ENCODE measurements at regions not wholly inside any gene's neighbourhood (a gene's known extent, or its start where the extent isn't known, plus 50 kb on each side); places are given as distances from the start of the nearest gene placed in this dataset.

DNA sequence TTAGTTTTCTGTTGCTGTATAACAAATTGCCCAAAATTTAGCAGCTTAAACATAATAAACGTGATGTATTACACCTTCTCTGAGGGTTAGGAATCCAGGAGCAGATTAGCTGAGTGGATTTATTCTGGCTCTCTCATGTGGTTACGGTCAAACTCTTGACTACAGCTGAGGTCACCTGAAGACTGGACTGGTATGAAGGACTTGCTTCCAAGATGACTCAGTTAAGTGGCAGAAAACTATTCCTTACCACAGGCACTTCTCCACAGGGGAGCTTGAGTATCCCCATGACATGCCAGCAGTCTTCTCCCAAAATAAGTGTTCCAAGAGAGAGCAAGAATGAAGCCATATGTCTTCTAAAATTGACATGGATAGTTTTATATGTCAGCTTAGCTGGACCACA lies 957.2 kb upstream of the GHITM start:
- H3K4me1 ChIP-seq (ENCODE audit: control insufficient read depth in 2 of 3, insufficient read depth in 2 of 3, low read depth in 1 of 3, low read length in 3 of 3), result no peaks in the 10 kb centered on the region
- H3K4me3 ChIP-seq (ENCODE audit: low read length in 3 of 3), result no peak overlapping the region
- no peaks in the 10 kb centered on the region for H3K36me3 ChIP-seq (ENCODE audit: control insufficient read depth in 2 of 3, insufficient read depth in 3 of 3, low read length in 3 of 3)
- FAIRE-seq (no peak), DNase-seq (no peak)
- H3K27ac ChIP-seq (ENCODE audit: low read depth in 2 of 2, low read length in 2 of 2), result no peak overlapping the region
- TF ChIP-seq, protein P1, sequence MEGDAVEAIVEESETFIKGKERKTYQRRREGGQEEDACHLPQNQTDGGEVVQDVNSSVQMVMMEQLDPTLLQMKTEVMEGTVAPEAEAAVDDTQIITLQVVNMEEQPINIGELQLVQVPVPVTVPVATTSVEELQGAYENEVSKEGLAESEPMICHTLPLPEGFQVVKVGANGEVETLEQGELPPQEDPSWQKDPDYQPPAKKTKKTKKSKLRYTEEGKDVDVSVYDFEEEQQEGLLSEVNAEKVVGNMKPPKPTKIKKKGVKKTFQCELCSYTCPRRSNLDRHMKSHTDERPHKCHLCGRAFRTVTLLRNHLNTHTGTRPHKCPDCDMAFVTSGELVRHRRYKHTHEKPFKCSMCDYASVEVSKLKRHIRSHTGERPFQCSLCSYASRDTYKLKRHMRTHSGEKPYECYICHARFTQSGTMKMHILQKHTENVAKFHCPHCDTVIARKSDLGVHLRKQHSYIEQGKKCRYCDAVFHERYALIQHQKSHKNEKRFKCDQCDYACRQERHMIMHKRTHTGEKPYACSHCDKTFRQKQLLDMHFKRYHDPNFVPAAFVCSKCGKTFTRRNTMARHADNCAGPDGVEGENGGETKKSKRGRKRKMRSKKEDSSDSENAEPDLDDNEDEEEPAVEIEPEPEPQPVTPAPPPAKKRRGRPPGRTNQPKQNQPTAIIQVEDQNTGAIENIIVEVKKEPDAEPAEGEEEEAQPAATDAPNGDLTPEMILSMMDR (IDR thresholded peaks at IDR 0.05; ENCODE audit: borderline replicate concordance, extremely low read depth, insufficient read depth), result no peak
- H3K9ac ChIP-seq (ENCODE audit: low read length in 3 of 3), result no peak overlapping the region
- H3K27me3 ChIP-seq (ENCODE audit: control insufficient read depth, insufficient read depth, low read length), result no peaks in the 10 kb centered on the region
- no peaks in the 10 kb centered on the region for H3K9me3 ChIP-seq (ENCODE audit: control insufficient read depth in 2 of 3, insufficient read depth in 1 of 3, low read length in 3 of 3)
- intact Hi-C loops (cut with DNase I), result no loop called here

DNA sequence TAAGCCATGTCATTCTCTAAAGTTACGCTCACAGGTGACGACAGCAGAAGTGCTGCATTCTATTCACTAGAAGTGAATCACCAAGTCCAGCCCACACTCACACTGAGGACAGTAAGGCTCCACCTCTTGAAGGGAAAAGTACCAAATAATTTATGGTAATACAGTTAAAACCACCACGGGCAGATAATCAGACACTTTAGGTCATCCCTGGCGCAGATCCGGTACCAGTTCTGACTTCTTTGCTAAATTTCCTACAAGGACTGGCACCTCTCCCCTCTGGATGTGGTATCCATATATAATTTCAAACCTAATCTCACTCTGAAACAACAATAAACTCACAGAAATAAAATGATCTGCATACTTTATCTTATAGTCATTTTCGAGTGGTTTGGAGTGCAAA lies 954.7 kb upstream of the GHITM start:
- no peaks in the 10 kb centered on the region for H3K9me3 ChIP-seq (ENCODE audit: control insufficient read depth in 2 of 3, insufficient read depth in 1 of 3, low read length in 3 of 3)
- H3K27me3 ChIP-seq (ENCODE audit: control insufficient read depth, insufficient read depth, low read length), result no peaks in the 10 kb centered on the region
- DNase-seq (no peak), FAIRE-seq (no peak)
- H3K4me1 ChIP-seq (ENCODE audit: control insufficient read depth in 2 of 3, insufficient read depth in 2 of 3, low read depth in 1 of 3, low read length in 3 of 3), result no peaks in the 10 kb centered on the region
- H3K27ac ChIP-seq (ENCODE audit: low read depth in 2 of 2, low read length in 2 of 2), result no peak overlapping the region
- no peak overlapping the region for H3K4me3 ChIP-seq (ENCODE audit: low read length in 3 of 3)
- H3K9ac ChIP-seq (ENCODE audit: low read length in 3 of 3), result no peak overlapping the region
- intact Hi-C loops (cut with DNase I), result no loop called here
- TF ChIP-seq, protein P1 (IDR thresholded peaks at IDR 0.05; ENCODE audit: borderline replicate concordance, extremely low read depth, insufficient read depth), result no peak
- H3K36me3 ChIP-seq (ENCODE audit: control insufficient read depth in 2 of 3, insufficient read depth in 3 of 3, low read length in 3 of 3), result no peaks in the 10 kb centered on the region

DNA sequence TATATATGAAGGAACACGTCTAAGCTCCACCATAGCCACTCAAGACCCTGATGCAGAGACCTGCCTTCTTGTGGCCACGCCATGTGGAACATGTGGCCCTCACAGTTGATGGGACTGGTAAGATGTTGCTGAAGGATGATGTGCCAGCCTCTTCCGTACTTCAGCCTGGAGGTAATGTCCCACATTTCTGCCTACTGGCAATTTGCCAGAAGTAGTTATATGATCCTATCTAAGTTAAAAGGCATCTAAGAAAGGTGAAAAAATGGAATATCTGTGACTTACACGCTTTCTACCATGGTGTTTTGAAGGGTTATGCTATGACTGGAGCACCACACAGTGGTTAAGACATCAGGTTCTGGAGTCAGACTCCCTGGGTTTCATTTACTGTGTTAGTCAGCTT lies 948.7 kb upstream of the GHITM start:
- H3K4me3 ChIP-seq (ENCODE audit: low read length in 3 of 3), result no peak overlapping the region
- H3K27me3 ChIP-seq (ENCODE audit: control insufficient read depth, insufficient read depth, low read length), result no peaks in the 10 kb centered on the region
- no peaks in the 10 kb centered on the region for H3K36me3 ChIP-seq (ENCODE audit: control insufficient read depth in 2 of 3, insufficient read depth in 3 of 3, low read length in 3 of 3)
- H3K4me1 ChIP-seq (ENCODE audit: control insufficient read depth in 2 of 3, insufficient read depth in 2 of 3, low read depth in 1 of 3, low read length in 3 of 3), result no peaks in the 10 kb centered on the region
- H3K27ac ChIP-seq (ENCODE audit: low read depth in 2 of 2, low read length in 2 of 2), result no peak overlapping the region
- FAIRE-seq (no peak), DNase-seq (no peak)
- H3K9ac ChIP-seq (ENCODE audit: low read length in 3 of 3), result no peak overlapping the region
- intact Hi-C loops (cut with DNase I), result no loop called here
- H3K9me3 ChIP-seq (ENCODE audit: control insufficient read depth in 2 of 3, insufficient read depth in 1 of 3, low read length in 3 of 3), result no peaks in the 10 kb centered on the region
- TF ChIP-seq, protein P1 (IDR thresholded peaks at IDR 0.05; ENCODE audit: borderline replicate concordance, extremely low read depth, insufficient read depth), result no peak

DNA sequence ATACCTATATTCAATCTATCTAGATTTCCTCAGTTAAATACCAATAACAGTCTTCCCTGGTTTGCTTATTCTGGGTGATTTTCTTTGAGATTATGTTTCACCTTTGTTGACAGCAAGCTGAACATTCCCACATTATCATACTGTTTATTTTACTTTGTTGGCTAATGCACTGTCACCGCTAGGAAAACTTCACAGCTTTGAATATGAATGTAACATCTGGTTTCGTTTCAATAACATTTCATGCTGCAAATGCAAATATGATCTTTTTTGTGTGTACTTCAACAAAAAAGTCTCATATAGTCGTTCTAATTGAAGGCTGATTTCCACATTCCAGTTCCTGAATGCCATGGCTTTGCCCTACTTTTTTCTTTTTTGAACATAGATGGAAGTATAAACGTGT lies 946.3 kb upstream of the GHITM start:
- Histone ChIP-seq H3K27me3 (ENCODE audit: control insufficient read depth, insufficient read depth, low read length) (no peaks in the 10 kb centered on the region), H3K9me3 (ENCODE audit: control insufficient read depth in 2 of 3, insufficient read depth in 1 of 3, low read length in 3 of 3) (no peaks in the 10 kb centered on the region), H3K9ac (ENCODE audit: low read length in 3 of 3) (no peak overlapping the region), H3K36me3 (ENCODE audit: control insufficient read depth in 2 of 3, insufficient read depth in 3 of 3, low read length in 3 of 3) (no peaks in the 10 kb centered on the region), H3K27ac (ENCODE audit: low read depth in 2 of 2, low read length in 2 of 2) (no peak overlapping the region), H3K4me1 (ENCODE audit: control insufficient read depth in 2 of 3, insufficient read depth in 2 of 3, low read depth in 1 of 3, low read length in 3 of 3) (no peaks in the 10 kb centered on the region), H3K4me3 (ENCODE audit: low read length in 3 of 3) (no peak overlapping the region)
- TF ChIP-seq, protein P1 (IDR thresholded peaks at IDR 0.05; ENCODE audit: borderline replicate concordance, extremely low read depth, insufficient read depth), result no peak
- DNase-seq (no peak), FAIRE-seq (no peak)
- intact Hi-C loops (cut with DNase I), result no loop called here
